Left hindlimb (tissue), 1 donor: ENCODE measurements at regions not wholly inside any gene's neighbourhood (a gene's known extent, or its start where the extent isn't known, plus 50 kb on each side); places are given as distances from the start of the nearest gene placed in this dataset.

ENCODE experiments used
- DNase-seq: peaks from one replicate; pipeline ENCODE4 v3.0.0-alpha.2; 2018

DNA sequence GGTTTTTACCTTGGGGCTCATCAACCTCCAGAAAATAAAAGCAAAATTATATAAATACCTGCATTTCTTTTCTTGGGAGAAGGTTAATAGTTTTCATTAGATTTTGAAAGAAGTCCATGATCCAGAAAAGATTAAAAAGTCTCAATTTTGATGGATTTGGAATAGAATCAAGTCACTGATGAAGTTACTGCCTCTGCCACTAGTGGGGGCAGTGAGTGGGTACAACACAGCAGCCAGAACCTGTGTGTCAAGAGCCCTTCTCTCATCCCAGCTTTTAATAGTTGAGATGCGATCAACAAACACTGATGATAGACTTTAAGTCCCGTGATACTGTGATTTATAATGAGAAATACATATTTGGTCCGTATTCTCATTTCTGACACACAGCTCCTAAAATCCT lies 686.7 kb downstream of the DIAPH3 start:
- DNase-seq: no peak

DNA sequence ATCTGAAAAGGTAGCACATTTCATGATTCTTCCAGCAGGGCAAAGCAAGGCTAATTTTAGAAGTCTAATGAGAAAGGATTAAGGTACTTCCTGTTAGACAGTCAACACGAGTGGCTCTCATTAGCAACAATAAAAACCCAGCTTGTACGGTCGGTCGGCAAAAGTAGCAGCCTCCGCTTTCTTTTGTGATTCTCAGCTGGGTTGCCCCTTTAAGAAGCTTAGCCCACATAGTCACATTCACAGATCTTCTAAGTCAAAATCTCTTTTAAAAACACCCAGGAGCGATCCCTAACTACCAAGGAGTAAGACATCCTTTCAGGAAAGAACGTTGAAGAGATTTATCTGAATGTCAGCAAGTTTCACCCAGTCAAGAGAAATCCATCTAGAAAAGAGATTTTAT lies 684.8 kb downstream of the DIAPH3 start:
- no peak for DNase-seq

- no peak for DNase-seq
These were observed 684.1 kb downstream of the DIAPH3 start for GRCh38 chr13:59479629-59480028.

GRCh38 chr13:59480396-59481259 lies 683.1 kb downstream of the DIAPH3 start:
- no peak for DNase-seq

GRCh38 chr13:59483501-59484145 lies 680.1 kb downstream of the DIAPH3 start:
- no peak for DNase-seq

- DNase-seq: no peak
These were observed 675.8 kb downstream of the DIAPH3 start for GRCh38 chr13:59487883-59488282.

- DNase-seq: no peak
These were observed 675.3 kb downstream of the DIAPH3 start for GRCh38 chr13:59488436-59488835.

- DNase-seq: no peak
These were observed 673.1 kb downstream of the DIAPH3 start for GRCh38 chr13:59490651-59491050.

DNA sequence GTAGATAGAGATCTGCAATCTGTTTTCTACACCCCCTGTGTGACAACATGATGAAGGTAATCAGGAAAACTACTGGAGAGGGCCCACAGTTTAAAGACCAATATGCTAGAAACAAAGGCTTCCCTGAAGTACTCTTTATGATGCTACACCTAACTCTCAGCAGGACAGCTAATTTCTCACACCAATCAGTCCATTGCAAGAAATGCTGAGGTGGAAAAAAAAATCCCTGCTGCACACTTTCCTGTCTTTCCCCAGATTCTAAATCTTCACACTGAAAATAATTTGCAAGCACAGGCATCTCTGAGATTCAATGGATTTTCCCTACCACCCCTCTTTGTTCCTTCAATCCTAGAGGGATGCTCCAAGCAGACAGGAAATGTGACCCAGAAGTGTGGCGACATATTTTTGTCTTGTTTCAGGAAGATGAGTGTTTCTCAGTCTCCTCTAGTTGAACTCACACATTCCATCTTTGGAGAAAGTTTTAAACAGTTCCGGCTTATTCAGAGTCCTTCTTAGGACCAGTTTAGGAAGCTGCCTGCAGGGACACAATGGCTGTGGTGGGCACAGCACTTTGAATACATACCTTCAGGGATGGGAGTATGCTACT lies 671.6 kb downstream of the DIAPH3 start:
- DNase-seq: no peak

GRCh38 chr13:59493436-59493965 lies 670.2 kb downstream of the DIAPH3 start:
- DNase-seq: no peak

- DNase-seq: no peak
These were observed 669.6 kb downstream of the DIAPH3 start for GRCh38 chr13:59494151-59494550.

DNA sequence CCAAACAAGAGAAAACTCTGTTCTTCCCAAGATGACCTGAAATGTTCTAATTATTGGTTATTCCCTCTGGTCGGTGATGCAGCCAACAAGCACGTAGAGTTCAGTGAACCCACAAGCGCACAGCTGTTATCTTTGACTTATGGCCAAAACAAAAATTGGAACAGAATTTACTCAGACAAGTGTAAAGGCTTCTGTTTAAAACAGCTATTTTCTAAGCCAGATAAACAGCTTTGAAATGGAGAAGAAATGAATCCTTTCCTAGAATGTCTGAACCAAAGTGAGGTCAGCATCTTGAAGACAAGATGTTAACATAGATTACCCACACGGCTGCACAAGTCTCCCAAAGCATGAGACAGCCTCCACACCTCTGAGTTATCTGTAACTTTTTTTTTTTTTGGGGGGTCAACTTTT lies 669.2 kb downstream of the DIAPH3 start:
- DNase-seq: no peak

DNA sequence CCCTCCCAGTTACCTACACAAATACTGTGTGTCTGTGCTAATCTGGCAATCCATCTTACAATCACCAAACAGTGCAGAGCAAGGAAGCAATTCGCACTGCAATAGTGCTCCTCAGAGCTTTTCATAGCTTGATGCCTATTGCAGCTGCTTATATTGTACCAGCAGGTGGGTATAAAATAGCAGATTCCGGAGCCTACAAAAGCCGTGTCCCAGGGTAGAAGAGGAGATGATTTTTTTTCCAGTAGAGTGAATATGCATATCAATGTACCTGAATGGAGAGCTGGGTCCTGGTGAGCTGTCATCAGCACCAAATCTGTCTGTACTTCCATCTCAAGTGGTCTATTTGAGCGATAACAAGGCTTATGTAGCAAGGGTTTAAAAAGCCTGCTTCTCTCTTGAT lies 668.4 kb downstream of the DIAPH3 start:
- no peak for DNase-seq

DNA sequence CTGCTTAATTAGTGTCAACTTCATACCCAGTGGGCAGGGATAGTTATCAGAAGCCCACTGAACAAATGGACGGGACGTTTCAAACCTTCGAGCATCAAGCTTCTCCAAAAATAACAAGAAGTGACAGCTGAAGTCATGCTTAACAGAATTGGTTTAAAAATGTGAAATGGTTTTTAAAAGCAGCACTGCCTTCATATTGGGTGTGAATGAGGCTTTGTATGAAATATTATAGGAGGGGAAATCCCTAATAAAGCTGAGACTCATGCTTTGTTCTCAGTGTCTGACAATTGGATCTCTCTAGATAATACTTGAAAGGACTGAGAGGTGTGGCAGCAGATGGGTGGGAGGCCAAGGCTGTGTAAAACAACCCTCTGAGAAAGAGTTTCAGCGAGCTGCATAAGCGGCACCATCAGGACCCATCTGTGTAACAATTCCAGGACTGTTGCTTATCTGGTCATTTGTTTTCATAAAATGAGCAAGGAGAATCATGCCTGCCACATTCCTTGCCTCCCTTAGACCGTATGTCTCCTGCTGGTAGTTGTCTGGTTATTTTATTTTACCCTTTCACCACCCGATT lies 667.7 kb downstream of the DIAPH3 start:
- no peak for DNase-seq

GRCh38 chr13:59497621-59498247 lies 666.0 kb downstream of the DIAPH3 start:
- DNase-seq: no peak

- no peak for DNase-seq
These were observed 662.7 kb downstream of the DIAPH3 start for GRCh38 chr13:59501004-59501403.

DNA sequence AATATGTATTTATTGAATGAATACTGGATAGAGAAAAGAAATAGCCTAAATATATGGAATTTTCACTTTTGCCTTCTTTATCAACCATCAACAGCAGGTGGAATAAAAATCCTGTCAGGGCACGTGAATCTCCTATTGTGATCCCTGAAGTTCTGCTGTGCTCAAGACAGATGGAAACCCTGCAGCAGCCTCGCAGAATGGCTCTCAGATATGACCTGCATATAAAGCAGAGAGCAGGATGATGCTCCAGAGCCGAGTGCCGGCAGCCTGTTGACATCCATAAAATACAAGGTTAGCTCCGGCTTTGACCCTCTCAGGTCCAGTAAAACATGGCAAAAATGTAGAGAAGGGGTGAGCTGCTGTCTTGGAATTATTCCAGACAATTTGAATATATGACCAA lies 659.3 kb downstream of the DIAPH3 start:
- DNase-seq: no peak

DNA sequence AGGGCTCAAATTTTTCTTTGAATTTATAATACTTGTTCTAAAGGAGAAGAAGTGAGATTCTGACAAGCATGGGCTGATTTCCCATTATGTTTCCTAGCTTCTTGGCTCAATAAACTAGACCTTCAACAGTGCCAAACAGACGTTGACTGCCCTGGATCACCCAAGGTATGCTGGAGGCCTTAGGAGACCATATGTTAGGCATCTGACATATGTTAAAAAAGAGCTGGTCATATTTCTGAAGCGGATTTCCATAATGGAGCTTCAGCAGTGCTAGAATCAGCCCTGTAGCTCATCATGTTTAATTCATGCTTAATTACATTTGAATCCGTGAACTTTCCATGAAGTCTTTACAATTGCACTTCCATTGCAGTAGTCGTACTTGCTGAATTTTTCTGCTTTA lies 653.3 kb downstream of the DIAPH3 start:
- no peak for DNase-seq

DNA sequence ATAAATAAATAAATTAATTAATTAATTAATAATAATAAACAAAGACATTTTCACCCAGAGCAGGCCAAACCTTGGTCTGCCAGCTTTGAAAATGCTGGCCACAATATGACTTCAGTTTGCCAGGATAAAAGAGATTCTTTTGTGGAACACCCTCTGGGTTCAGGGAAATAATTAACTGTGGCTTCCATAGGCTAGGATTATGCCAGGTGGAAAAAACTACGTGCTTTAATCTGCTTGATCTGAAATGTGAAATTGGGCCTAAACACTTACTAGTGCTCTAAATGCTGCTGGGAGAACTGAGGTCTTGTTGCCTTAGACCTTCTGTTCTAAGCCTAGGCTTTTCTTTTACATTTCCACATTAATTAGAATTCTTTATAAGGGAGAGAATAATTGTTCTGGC lies 650.0 kb downstream of the DIAPH3 start:
- no peak for DNase-seq

GRCh38 chr13:59514316-59514715 lies 649.4 kb downstream of the DIAPH3 start:
- no peak for DNase-seq

- no peak for DNase-seq
These were observed 643.9 kb downstream of the DIAPH3 start for GRCh38 chr13:59519819-59520218.

DNA sequence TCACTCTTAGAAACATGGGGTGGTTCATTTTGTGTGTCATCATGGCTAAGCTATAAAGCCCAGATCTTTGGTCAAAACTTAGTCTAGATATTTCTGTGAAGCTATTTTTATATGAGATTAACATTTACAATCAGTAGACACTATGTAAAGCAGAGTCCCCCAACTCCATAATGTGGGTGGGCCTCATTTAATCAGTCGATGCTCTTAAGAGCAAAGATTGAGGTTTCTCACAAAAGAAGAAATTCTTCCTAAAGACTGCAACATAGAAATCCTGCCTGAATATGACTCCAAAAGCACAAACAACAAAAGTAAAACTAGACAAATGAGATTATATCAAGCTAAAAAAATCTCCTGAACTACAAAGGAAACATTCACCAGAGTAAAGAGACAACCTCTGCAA lies 642.2 kb downstream of the DIAPH3 start:
- DNase-seq: no peak

DNA sequence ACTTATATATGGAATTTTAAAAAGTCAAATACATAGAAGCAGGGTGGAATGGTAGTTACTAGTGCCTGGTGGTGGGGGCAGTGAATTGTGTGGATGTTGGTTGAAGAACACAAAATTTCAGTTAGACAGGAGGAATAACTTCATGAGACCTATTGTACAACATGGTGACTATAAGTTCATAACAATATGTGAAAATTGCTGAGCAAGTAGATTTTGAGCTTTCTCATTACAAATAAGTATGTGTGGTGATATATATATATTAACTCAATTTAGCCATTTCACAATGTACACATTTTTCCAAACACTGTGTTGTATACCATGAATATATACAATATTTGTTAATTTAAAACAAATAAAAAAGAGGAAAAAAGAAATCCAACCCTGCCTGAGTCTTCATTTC lies 641.1 kb downstream of the DIAPH3 start:
- DNase-seq: no peak
